ENCODE measurements at regions not wholly inside any gene's neighbourhood (a gene's known extent, or its start where the extent isn't known, plus 50 kb on each side); places are given as distances from the start of the nearest gene placed in this dataset.

DNA sequence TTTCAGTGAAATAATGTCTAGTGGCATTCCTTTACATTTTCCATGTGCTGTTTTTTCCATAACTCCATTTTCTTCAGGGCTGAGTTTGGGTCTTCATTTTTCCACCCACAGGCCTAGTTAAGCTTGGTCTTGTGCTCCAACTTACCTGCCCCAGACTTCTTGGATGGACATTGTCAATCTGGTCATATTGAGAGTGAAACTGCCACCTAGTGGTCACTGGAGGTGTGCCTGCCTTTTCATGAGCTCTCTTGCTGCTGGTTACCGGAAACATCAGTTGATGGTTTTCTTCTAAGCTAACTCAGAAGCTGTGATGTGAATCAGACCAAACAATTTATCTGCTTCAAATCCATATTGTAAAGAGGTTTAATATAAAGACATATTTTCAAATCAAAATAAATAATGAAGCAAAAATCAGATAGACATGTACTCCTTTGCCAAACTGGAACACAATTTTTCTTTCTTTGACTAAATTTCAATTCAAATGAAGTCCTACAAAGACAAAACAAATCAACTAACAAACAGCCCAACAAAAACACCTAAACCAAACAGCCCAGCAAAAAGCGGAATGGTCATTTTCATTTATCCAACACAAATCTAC, 135.1 kb upstream of the RASGRP1 start:
- H3K27me3 ChIP-seq (replicated peaks): no peaks in the 10 kb centered on the region
- in situ Hi-C loops (cut with HindIII; ENCODE audit: low pct_ligation_motif_present, low sequenced_read_pairs): loop anchor here (25.0 kb wide), 1 partner anchor 712 kb away; no protein-coding TSS in a partner anchor

DNA sequence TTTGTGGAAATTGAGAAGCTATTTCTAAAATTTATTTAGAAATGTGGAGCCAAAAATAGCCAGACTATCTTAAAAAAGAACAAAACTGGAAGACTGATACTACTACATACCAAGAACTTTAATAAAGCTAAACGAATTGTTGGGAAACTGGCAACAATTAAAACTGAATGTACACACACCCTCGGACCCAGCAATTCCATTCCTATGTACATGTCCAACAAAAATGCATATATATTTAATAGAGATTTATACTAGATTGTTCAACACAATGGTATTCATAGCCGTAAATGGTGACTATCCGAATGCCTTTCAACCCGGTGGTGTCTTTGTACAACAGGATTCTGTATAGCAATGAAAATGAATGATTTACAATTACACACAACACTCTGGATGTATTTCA, 136.5 kb upstream of the RASGRP1 start:
- TF ChIP-seq, protein P1, sequence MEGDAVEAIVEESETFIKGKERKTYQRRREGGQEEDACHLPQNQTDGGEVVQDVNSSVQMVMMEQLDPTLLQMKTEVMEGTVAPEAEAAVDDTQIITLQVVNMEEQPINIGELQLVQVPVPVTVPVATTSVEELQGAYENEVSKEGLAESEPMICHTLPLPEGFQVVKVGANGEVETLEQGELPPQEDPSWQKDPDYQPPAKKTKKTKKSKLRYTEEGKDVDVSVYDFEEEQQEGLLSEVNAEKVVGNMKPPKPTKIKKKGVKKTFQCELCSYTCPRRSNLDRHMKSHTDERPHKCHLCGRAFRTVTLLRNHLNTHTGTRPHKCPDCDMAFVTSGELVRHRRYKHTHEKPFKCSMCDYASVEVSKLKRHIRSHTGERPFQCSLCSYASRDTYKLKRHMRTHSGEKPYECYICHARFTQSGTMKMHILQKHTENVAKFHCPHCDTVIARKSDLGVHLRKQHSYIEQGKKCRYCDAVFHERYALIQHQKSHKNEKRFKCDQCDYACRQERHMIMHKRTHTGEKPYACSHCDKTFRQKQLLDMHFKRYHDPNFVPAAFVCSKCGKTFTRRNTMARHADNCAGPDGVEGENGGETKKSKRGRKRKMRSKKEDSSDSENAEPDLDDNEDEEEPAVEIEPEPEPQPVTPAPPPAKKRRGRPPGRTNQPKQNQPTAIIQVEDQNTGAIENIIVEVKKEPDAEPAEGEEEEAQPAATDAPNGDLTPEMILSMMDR (IDR thresholded peaks at IDR 0.05; ENCODE audit: low read depth, low read length, missing control alignments): no peak
- H3K4me3 ChIP-seq (ENCODE audit: low read depth, low read length): no peak overlapping the region

More for the DNA sequence above, 135.1 kb upstream of the RASGRP1 start:
- no peak overlapping the region for H3K4me3 ChIP-seq (ENCODE audit: low read depth, low read length)
- DNase-seq: peak; percentile 71
- no peak overlapping the region for H3K27ac ChIP-seq
- TF ChIP-seq, protein P1 (IDR thresholded peaks at IDR 0.05; ENCODE audit: low read depth, low read length, missing control alignments): peak; percentile 94
- no peaks in the 10 kb centered on the region for H3K36me3 ChIP-seq (replicated peaks)

DNA sequence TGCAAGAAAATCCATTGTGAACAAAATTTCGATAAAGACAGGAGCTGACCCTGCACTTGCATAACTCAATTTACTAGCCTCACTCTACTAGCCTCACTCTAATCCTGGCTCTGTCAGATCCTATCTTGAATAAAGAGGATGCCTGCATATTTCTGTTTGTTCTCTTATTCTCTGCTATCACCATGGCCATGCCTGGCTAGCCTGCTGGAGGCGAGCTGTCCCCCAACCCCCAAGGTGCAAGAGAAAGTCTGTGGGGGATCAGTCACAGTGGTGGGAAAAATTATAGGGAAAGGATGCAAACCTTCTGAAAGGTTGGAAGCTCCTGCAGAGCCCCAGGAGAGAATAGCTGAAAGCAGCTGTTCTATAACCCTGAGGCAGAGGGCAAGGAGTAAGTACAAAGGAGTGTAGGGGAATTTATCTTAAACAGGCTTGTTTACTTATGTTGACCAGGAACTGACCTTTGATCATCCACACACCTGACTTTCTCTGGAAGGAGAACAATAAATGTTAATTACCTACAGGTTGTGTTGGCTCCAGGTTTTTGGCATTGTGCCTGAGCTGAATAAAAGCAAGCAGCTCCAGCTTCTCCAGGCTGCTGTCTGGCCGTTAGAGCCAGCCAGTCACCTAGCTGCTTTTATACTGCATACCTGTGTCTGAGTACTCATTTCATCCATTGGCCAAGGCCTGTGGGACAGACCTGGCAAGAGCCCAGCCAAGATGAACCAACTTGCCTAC, 137.7 kb upstream of the RASGRP1 start:
- H3K36me3 ChIP-seq (replicated peaks): no peaks in the 10 kb centered on the region
- no peak overlapping the region for H3K4me3 ChIP-seq (ENCODE audit: low read depth, low read length)
- TF ChIP-seq, protein P1 (IDR thresholded peaks at IDR 0.05; ENCODE audit: low read depth, low read length, missing control alignments): no peak
- no peak overlapping the region for H3K27ac ChIP-seq
- no peak for DNase-seq
- H3K27me3 ChIP-seq (replicated peaks): no peaks in the 10 kb centered on the region
- in situ Hi-C loops (cut with HindIII; ENCODE audit: low pct_ligation_motif_present, low sequenced_read_pairs): no loop called here

More for the DNA sequence above, 136.5 kb upstream of the RASGRP1 start:
- no peak for DNase-seq
- Histone ChIP-seq H3K36me3 (replicated peaks) (no peaks in the 10 kb centered on the region), H3K27ac (no peak overlapping the region), H3K27me3 (replicated peaks) (no peaks in the 10 kb centered on the region)
- in situ Hi-C loops (cut with HindIII; ENCODE audit: low pct_ligation_motif_present, low sequenced_read_pairs): no loop called here

DNA sequence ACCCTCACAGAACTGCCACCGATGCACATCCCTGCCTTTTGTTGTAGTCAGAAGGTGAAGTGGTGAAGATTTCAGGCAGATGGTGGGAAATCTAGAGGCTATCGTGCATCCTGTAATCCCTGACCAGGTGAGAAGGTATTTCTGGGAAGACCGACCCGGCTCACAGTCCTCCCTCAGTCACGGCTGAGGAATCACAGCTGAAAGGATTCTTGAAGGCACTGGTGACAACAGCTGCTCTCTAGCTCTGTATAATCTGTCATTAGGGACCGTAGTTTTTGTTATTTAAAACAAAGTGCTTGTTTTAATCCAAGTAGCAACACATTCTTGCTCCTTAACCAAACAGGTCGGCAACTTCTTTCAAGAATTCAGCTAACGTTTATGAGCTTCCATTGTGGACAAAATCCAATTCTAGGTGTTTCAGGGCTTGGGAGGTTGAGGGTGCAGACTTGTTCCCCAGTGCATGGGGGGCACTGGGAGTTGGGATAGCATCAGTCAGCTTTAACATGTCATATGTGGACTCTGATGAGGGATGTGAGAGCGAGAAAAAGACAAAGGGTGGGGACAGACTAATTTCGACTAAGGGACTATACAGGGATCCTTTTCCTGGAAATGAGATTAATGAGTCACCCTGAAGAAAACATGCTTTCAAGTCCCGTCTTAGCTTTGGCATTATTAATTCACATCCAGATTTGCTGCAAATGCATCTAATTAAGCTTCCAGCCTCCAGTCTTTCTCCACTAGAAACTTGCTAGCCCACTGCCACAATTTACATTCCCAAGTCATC, 141.0 kb upstream of the RASGRP1 start:
- TF ChIP-seq, protein P1 (IDR thresholded peaks at IDR 0.05; ENCODE audit: low read depth, low read length, missing control alignments): no peak
- in situ Hi-C loops (cut with HindIII; ENCODE audit: low pct_ligation_motif_present, low sequenced_read_pairs): no loop called here
- no peak overlapping the region for H3K27ac ChIP-seq
- no peak overlapping the region for H3K4me3 ChIP-seq (ENCODE audit: low read depth, low read length)
- H3K36me3 ChIP-seq (replicated peaks): no peaks in the 10 kb centered on the region
- no peaks in the 10 kb centered on the region for H3K27me3 ChIP-seq (replicated peaks)
- DNase-seq: no peak

DNA sequence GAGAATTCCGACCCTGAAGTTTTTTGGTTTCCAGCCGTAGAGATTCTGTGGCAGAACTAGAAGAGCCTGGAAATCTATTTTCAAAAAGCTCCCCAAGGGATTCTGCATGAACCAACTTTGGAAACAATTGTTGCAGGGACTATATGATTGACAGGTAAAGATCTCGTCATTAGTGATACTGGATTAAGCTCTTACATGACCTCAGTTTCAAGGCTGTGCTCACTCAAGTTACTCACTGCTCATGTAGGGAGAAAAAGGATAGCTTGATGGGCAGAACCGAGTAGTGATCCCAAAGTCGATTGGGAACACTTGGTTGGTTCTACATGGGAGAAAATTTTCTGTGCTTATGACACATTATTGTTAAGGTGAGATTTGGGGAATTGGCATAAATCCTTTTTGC, 142.3 kb upstream of the RASGRP1 start:
- in situ Hi-C loops (cut with HindIII; ENCODE audit: low pct_ligation_motif_present, low sequenced_read_pairs): no loop called here
- TF ChIP-seq, protein P1 (IDR thresholded peaks at IDR 0.05; ENCODE audit: low read depth, low read length, missing control alignments): no peak
- no peaks in the 10 kb centered on the region for H3K27me3 ChIP-seq (replicated peaks)
- no peak for DNase-seq
- H3K36me3 ChIP-seq (replicated peaks): no peaks in the 10 kb centered on the region
- no peak overlapping the region for H3K27ac ChIP-seq
- H3K4me3 ChIP-seq (ENCODE audit: low read depth, low read length): no peak overlapping the region

All from brain microvascular endothelial cell (primary cell).